Retinal pigment epithelial cell (primary cell): ENCODE measurements at regions not wholly inside any gene's neighbourhood (a gene's known extent, or its start where the extent isn't known, plus 50 kb on each side); places are given as distances from the start of the nearest gene placed in this dataset.

ENCODE experiments used
- DNase-seq: peaks from one replicate; pipeline ENCODE4 v3.0.0-alpha.2; 2010; ENCODE audit warnings: low read depth
- H3K4me3 ChIP-seq: 2 replicates; pipeline ENCODE4 v1.5.1; 2011; ENCODE audit warnings: mild to moderate bottlenecking, low read length, control low read depth, moderate library complexity
- TF ChIP-seq, protein P1 (sequence below): conservative IDR thresholded peaks from 2 replicates; pipeline ENCODE4 v1.5.1; 2011; ENCODE audit warnings: low read depth, low read length, control low read depth, inconsistent platforms

DNA sequence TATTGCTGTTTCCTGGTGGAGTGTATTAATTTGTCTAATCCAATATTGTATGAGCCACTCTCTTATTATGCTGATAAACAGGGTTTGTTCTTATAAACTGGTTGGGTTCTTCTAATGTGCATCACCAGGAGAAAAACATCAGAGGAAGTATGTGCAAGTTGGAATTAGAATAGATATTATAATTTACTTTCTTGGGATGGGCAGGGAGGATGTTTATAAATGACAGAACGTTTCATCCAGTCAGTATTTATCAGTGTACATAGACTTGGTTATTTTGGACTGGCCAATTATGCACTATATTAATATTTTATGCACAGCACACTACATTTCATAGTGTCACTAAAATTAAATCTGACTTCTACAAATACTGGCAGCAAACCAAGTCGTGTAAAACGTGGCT lies 495.8 kb downstream of the PSAT1 start:
- TF ChIP-seq, protein P1, sequence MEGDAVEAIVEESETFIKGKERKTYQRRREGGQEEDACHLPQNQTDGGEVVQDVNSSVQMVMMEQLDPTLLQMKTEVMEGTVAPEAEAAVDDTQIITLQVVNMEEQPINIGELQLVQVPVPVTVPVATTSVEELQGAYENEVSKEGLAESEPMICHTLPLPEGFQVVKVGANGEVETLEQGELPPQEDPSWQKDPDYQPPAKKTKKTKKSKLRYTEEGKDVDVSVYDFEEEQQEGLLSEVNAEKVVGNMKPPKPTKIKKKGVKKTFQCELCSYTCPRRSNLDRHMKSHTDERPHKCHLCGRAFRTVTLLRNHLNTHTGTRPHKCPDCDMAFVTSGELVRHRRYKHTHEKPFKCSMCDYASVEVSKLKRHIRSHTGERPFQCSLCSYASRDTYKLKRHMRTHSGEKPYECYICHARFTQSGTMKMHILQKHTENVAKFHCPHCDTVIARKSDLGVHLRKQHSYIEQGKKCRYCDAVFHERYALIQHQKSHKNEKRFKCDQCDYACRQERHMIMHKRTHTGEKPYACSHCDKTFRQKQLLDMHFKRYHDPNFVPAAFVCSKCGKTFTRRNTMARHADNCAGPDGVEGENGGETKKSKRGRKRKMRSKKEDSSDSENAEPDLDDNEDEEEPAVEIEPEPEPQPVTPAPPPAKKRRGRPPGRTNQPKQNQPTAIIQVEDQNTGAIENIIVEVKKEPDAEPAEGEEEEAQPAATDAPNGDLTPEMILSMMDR: no peak
- DNase-seq: no peak
- no peak overlapping the region for H3K4me3 ChIP-seq

- DNase-seq: no peak
- no peak overlapping the region for H3K4me3 ChIP-seq
- TF ChIP-seq, protein P1: no peak
Measured at GRCh38 chr9:78805771-78806170, 508.8 kb downstream of the PSAT1 start.

DNA sequence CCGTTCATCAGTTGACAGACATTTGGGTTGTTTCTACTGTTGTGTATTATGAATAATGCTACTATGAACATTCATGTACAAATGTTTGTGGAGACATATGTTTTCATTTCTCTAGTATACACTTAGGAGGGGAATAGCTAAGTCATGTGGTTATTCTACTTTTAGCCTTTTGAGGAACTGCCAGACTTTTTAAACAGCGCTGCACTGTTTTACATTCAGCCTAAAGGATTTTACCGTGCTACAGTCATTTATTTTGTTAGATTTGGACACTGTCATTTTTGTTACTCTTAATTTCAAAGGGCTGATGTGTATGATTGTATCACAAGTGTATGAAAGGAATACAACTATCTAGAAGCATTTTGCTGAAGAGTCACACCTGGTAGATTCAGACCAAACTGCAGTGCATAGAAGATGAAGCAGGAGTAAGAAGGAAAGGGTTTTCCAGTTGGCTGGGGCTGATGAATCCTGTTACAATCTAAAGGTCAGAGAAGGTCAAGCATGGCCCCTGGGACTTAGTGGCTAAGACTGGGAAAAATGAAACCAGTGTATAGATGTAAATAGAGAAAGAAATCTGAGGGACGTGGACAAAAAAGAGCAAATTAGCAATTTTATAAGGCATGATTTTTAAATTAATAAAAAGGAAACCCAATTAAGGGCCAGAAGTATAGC lies 509.7 kb downstream of the PSAT1 start:
- TF ChIP-seq, protein P1: no peak
- H3K4me3 ChIP-seq: no peak overlapping the region

DNA sequence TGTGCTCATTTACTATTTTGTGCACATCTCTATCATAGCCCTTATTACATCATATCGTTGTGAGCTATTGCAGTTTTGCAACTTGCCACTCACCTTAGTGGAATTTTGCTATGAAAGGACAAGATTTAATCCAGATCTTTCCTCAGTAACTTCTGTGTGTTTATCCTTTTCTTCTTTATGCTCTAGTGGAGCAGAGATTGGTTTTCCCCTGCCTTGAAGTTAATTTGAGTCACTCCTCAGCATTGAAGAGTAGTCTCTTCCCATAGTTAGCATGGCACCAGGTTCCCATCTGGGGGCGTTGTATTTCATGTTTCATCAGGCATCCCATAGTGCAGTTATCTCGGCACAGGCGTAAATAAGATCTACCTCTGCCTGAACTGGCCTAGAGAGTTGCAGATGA lies 510.4 kb downstream of the PSAT1 start:
- TF ChIP-seq, protein P1: no peak
- H3K4me3 ChIP-seq: no peak overlapping the region
- no peak for DNase-seq

More for the DNA sequence above, 509.7 kb downstream of the PSAT1 start:
- no peak for DNase-seq

- H3K4me3 ChIP-seq: no peak overlapping the region
- TF ChIP-seq, protein P1: no peak
- no peak for DNase-seq
Measured at GRCh38 chr9:78808048-78808447, 511.1 kb downstream of the PSAT1 start.

GRCh38 chr9:78811622-78812276 lies 514.8 kb downstream of the PSAT1 start:
- DNase-seq: no peak
- TF ChIP-seq, protein P1: no peak
- H3K4me3 ChIP-seq: no peak overlapping the region

GRCh38 chr9:78812665-78813064 lies 515.7 kb downstream of the PSAT1 start:
- H3K4me3 ChIP-seq: no peak overlapping the region
- TF ChIP-seq, protein P1: no peak
- DNase-seq: no peak
